Esophagus (tissue), 2 donors: ENCODE measurements at regions not wholly inside any gene's neighbourhood (a gene's known extent, or its start where the extent isn't known, plus 50 kb on each side); places are given as distances from the start of the nearest gene placed in this dataset.

Experiments
- H3K27ac ChIP-seq, 2 donors: one replicate each; pipeline ENCODE4 v1.5.1; 2013; ENCODE audit warnings: low read depth in 2 of 2, mild to moderate bottlenecking in 2 of 2, inconsistent platforms in 1 of 2, low read length in 1 of 2, moderate library complexity in 1 of 2
- H3K27me3 ChIP-seq, 2 donors: one replicate each; pipeline ENCODE4 v1.6.1; 2013; ENCODE audit warnings: low read length in 2 of 2, control low read depth in 1 of 2, mild to moderate bottlenecking in 1 of 2; ENCODE audit not compliant: insufficient read depth in 2 of 2, control insufficient read depth in 1 of 2
- H3K36me3 ChIP-seq, 2 donors: one replicate each; pipeline ENCODE4 v1.6.1; 2013; ENCODE audit warnings: low read length in 1 of 2; ENCODE audit not compliant: control insufficient read depth in 2 of 2, insufficient read depth in 2 of 2
- H3K4me1 ChIP-seq, 2 donors: one replicate each; pipeline ENCODE4 v1.6.1; 2013; ENCODE audit warnings: low read length in 1 of 2; ENCODE audit not compliant: control insufficient read depth in 2 of 2, insufficient read depth in 2 of 2
- H3K4me3 ChIP-seq, 2 donors: one replicate each; pipeline ENCODE4 v1.5.1; 2013; ENCODE audit warnings: low read length in 2 of 2, mild to moderate bottlenecking in 2 of 2, low read depth in 1 of 2, moderate library complexity in 1 of 2
- H3K9me3 ChIP-seq, 2 donors: one replicate each; pipeline ENCODE4 v1.6.1; 2013; ENCODE audit warnings: mild to moderate bottlenecking in 2 of 2, low read depth in 1 of 2, low read length in 1 of 2, moderate library complexity in 1 of 2; ENCODE audit not compliant: control insufficient read depth in 2 of 2, insufficient read depth in 1 of 2
- WGBS, 2 donors: extraction: QIAGEN DNeasy Blood & Tissue Kit; methylation state at CpG; one replicate each; pipeline ENCODE4 v1.1.7; 2013; 5-methylcytosine and 5-hydroxymethylcytosine counted together
- donor health status: healthy with polysubstance abuse.
- donor health status: Bipolar disorder and iron deficiency.

DNA sequence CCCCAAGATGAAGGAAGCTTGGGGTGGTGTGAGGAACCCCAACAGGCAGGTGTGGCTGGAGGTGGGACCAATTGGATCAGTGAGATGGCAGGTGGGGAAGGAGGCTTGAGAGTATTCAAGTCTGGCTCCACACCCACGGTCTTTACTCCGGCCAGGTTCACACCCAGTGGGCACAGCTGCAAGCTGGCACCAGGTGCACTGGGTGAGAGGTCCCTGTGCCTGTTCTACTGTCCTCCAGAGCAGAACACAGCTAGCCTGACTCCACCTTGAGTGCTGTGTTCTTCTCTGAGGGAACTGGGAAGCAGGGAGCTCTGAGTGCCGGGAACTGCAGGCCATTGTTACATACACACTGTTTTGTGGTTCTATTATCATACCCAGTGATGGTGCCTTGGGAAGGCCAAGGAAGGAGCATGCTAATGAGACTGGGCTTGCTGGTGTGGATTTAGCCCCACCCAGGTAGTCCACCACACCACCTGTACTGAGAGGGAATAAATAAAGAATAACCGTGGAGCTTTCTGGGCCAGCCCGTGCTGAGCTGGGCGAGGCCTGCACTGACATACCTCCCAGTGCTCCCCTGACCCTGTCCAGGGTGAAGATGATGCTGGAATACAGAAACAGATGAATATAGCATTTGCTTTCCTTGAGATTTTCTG lies 93.4 kb downstream of the ABHD5 start:
- no peak overlapping the region for H3K4me3 ChIP-seq
- no peaks in the 10 kb centered on the region for H3K4me1 ChIP-seq
- peaks cover 0 to 5% of the 10 kb centered on the region in 2 donors for H3K9me3 ChIP-seq
- H3K27me3 ChIP-seq = no peaks in the 10 kb centered on the region
- no peak overlapping the region for H3K27ac ChIP-seq
- 90 to 91% methylated on average over 6 of the region's 6 CpGs for WGBS, 2 donors
- no peaks in the 10 kb centered on the region for H3K36me3 ChIP-seq

DNA sequence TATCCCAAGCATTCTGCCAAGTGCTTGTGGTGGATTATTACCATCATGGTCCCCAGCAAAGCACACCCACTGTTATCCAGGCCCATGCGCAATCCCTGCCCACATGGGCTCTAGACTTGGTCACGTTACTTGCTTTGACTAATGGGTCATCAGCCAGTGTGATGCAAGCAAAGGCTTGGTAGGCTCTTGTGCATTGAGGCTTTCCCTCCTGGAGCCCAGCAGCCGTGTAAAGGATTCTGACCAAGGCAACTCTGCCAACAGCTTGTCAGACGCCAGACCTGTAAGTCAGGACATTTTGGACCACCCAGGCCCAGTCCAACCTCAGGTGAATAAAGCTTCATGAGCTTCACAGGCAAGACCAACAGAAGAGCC lies 93.9 kb downstream of the ABHD5 start:
- 68 to 89% methylated on average over 4 of the region's 4 CpGs for WGBS, 2 donors
- no peak overlapping the region for H3K4me3 ChIP-seq
- no peaks in the 10 kb centered on the region for H3K4me1 ChIP-seq
- H3K9me3 ChIP-seq = peaks cover 0 to 5% of the 10 kb centered on the region in 2 donors
- no peaks in the 10 kb centered on the region for H3K36me3 ChIP-seq
- no peaks in the 10 kb centered on the region for H3K27me3 ChIP-seq
- no peak overlapping the region for H3K27ac ChIP-seq

DNA sequence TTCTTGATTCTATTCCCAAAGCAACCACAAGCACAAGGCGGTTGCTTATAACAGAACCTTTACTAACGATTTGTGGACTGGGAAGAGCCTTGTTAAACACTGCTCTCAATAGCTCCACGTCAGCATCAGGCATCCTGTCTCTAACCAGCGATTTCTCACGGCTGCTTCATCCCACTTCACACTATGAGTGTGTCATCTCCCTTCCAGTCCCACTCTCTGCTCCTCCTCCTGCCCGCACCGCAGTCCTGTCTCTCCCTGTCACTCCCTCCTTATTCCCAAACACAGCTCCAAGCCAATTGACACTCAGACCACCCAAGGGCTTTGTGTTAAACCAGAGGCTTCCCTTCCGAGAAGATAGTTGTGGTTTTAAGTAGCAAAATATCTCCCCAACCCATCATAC lies 94.8 kb downstream of the ABHD5 start:
- no peaks in the 10 kb centered on the region for H3K4me1 ChIP-seq
- WGBS, 2 donors = 58 to 62% methylated on average over 8 of the region's 8 CpGs

DNA sequence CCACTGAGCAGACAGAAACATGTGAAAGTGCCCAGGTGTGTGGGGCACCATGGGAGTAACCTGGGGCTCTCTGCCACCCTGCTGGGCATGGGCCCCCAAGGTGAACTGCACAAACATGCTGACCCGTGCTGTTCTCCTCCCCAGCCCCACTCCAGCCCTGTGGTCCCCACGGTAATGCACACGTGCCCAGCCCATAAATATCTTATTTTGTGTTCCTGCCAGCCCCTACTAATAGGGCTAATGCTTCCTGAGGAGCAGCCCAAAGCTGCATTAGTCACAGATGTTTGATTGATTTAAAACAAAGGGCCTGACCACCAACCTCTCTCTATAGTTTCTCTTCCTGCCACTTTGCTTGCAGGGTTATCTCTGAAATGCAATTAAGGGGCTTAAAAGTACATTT lies 95.4 kb downstream of the ABHD5 start:
- no peaks in the 10 kb centered on the region for H3K36me3 ChIP-seq
- H3K4me3 ChIP-seq = no peak overlapping the region
- peaks cover 0 to 5% of the 10 kb centered on the region in 2 donors for H3K9me3 ChIP-seq
- no peaks in the 10 kb centered on the region for H3K27me3 ChIP-seq
- 15 to 23% methylated on average over 3 of the region's 3 CpGs for WGBS, 2 donors
- no peaks in the 10 kb centered on the region for H3K4me1 ChIP-seq
- no peak overlapping the region for H3K27ac ChIP-seq

More for the DNA sequence above, 94.8 kb downstream of the ABHD5 start:
- H3K36me3 ChIP-seq = no peaks in the 10 kb centered on the region
- no peak overlapping the region for H3K4me3 ChIP-seq
- H3K27me3 ChIP-seq = no peaks in the 10 kb centered on the region
- H3K9me3 ChIP-seq = peaks cover 0 to 5% of the 10 kb centered on the region in 2 donors
- H3K27ac ChIP-seq = no peak overlapping the region

DNA sequence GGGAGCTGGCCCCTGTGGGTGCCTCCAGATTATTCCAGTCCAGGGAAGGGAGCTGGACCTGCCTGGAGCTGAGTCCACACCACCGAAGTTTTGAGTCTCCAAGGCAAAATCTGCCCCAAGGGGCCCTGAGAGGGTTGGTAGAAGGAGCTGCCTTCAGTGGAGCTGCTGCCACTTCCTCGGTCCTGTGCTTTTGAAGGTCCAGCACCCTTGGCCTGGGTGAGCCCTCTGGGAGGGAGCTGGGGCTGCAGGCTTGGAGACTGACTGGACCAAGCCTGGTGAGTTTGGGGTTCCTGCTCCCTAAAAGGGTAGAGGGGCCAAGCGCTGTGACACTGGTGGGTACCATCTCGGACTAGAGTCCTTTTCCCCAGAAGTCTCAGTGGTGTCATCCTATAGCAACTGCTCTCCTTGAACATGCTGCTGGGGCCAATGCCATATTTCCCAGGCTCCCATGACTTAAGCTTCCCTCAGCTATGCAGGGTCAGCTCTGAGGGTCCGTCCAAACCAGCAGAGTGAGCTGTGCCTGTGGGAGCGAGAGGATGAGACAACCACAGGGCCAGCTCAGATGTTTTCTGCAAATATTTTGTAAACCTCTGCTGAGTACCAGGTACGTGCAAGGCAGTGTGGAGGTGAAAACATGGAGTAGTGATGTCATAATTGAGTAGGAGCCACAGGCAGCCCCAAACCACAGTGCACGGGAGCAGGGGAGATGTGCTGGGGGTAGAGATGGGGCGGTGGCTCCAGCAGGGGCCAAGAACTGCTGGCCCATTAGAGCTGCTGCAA lies 96.0 kb downstream of the ABHD5 start:
- Histone ChIP-seq H3K27me3 (no peaks in the 10 kb centered on the region), H3K4me1 (no peaks in the 10 kb centered on the region), H3K9me3 (peaks cover 0 to 5% of the 10 kb centered on the region in 2 donors), H3K4me3 (no peak overlapping the region), H3K27ac (no peak overlapping the region), H3K36me3 (no peaks in the 10 kb centered on the region)
- 72 to 79% methylated on average over 9 of the region's 9 CpGs for WGBS, 2 donors

DNA sequence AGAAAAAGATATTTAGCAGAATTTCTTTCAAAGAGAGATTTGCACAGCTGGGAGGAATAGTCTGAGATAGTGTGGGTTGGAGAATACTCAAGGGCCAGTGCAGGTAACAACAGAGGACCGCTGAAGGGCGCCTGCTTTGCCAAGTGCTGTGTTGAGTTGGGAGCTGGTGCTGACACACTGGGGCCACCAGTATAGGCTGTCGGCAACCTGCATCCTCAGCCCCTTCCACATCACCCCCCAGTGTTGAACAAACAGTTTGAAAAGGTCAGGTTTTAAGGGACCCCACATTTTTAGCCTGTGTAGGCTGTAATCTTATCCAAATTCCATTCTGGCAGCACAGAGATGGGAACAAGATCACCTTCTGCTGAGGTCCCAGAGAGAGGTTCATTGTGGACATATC lies 96.6 kb downstream of the ABHD5 start:
- 76 to 81% methylated on average over 3 of the region's 3 CpGs for WGBS, 2 donors
- Histone ChIP-seq H3K9me3 (peaks cover 0 to 5% of the 10 kb centered on the region in 2 donors), H3K27ac (no peak overlapping the region), H3K4me1 (no peaks in the 10 kb centered on the region), H3K27me3 (no peaks in the 10 kb centered on the region), H3K4me3 (no peak overlapping the region), H3K36me3 (no peaks in the 10 kb centered on the region)

DNA sequence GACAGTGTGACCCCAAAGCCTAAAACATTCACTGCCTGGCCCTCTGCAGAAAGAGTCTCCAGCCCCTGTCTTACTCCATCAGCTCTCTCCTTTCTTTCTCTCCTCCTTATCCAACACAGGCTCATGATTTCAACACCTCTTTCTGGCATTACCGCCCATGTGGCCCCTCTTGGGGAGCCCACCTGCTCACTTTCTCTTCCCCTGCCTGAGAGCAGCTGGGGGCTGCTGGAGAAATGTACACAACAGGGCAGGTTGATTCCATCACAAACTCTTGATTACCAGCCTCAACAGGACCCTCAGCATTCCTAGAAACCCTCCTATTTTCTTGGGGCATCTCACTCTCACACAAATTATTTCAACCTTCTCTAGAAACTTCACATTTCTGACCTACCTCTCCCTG lies 98.3 kb downstream of the ABHD5 start:
- no peaks in the 10 kb centered on the region for H3K27me3 ChIP-seq
- H3K9me3 ChIP-seq = peaks cover 0 to 2% of the 10 kb centered on the region in 2 donors
- no peaks in the 10 kb centered on the region for H3K36me3 ChIP-seq
- no peak overlapping the region for H3K27ac ChIP-seq
- H3K4me3 ChIP-seq = no peak overlapping the region
- no peaks in the 10 kb centered on the region for H3K4me1 ChIP-seq
- 86 to 91% methylated on average over 1 of the region's 1 CpG for WGBS, 2 donors

DNA sequence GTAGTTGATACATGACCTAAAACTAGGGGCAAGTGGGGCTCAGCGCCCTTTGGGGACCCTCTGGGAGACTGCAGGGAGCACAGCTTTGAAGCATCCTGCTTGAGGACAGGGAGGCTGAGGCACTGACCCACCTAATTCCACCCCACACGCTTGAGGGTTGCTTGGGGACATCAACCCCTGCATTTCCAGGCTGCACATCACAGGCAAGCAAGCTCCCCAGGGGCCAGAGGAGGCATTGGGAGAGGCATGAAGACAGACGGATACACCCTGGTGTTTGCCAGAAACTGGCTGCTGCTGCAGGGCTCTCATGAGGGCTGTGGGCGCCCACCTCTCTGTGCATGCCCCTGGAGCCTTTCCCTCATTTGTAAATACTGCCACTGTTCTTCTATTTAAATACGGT lies 99.3 kb downstream of the ABHD5 start:
- H3K36me3 ChIP-seq = no peaks in the 10 kb centered on the region
- 73 to 81% methylated on average over 5 of the region's 5 CpGs for WGBS, 2 donors
- no peaks in the 10 kb centered on the region for H3K4me1 ChIP-seq
- no peak overlapping the region for H3K27ac ChIP-seq
- H3K9me3 ChIP-seq = no peaks in the 10 kb centered on the region
- H3K27me3 ChIP-seq = no peaks in the 10 kb centered on the region
- no peak overlapping the region for H3K4me3 ChIP-seq

DNA sequence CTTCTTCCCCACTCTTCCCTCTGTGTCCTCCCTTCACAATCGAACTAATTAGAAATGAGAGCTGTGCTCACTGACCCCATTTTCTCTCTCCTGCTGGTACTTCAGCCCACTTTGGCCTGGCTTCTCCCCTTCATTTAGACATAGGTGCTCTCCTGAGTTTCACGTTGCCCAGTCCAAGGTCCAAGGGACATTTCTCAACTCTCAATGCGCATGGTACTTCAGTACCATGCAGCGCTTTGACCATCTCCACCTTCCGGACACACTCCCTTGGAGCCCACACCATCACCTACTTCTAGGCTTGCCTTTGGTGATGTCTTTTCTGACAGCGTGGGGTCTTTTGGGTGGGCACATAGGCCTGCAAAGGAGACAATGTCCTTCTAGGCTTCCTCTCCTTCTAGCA lies 99.7 kb downstream of the ABHD5 start:
- Histone ChIP-seq H3K9me3 (no peaks in the 10 kb centered on the region), H3K27ac (no peak overlapping the region), H3K4me3 (no peak overlapping the region), H3K4me1 (no peaks in the 10 kb centered on the region), H3K27me3 (no peaks in the 10 kb centered on the region), H3K36me3 (no peaks in the 10 kb centered on the region)
- 89 to 91% methylated on average over 6 of the region's 6 CpGs for WGBS, 2 donors

DNA sequence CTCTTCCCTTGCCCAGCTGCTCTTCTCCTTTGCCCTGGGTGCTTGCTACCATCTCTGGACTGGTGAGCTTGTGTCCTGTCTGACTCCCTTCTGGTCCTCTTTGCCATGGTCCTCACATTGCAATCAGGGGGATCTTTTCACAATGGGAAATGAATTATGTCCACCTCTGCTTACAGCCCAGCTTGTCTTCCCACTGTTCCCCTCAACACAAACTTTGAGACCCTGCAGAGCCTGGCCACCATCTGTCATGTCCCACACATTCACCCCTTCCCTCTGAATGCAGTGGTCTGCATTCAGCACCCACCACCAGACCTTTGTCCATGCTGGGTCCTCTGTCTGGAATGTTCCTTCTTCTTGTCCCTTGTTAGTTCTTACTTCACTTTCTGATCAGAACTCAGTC lies 100.5 kb downstream of the ABHD5 start:
- Histone ChIP-seq H3K27me3 (no peaks in the 10 kb centered on the region), H3K36me3 (no peaks in the 10 kb centered on the region), H3K9me3 (no peaks in the 10 kb centered on the region), H3K4me3 (no peak overlapping the region), H3K4me1 (no peaks in the 10 kb centered on the region), H3K27ac (no peak overlapping the region)
